GM12878 (cell line): ENCODE measurements at regions not wholly inside any gene's neighbourhood (a gene's known extent, or its start where the extent isn't known, plus 50 kb on each side); places are given as distances from the start of the nearest gene placed in this dataset.

ENCODE experiments used
- ATAC-seq: fragments of 200-7000 bp; cut with Tn5 transposase; 3 replicates; pipeline ENCODE4 v1.9.1; 2020; ENCODE audit warnings: mild to moderate bottlenecking, moderate library complexity
- BruUV-seq: library from RNA; stranded (reverse); fragments of 400-500 nt; replicated peaks from 2 replicates; lab custom pipeline; 2021; lab: Mats Ljungman, UMichigan
- CTCF ChIA-PET: fragments of 300-600 bp; sonication (Branson Sonifier 250); formaldehyde crosslinking; extraction: SDS; loops from one replicate; lab custom pipeline; 2021; ENCODE audit warnings: inconsistent platforms; lab: Yijun Ruan, JAX
- POLR2A ChIA-PET: fragments of 350-600 bp; formaldehyde crosslinking; extraction: SDS; loops from one replicate; lab custom pipeline; 2021; ENCODE audit warnings: inconsistent platforms; lab: Charles Lee
- RAD21 ChIA-PET: fragments of 300-600 bp; sonication (Branson Sonifier 250); formaldehyde crosslinking; loops from one replicate; lab custom pipeline; 2023; ENCODE audit warnings: antibody characterized with exemption; ENCODE audit not compliant: unreplicated experiment; lab: Charles Lee
- SMC1A ChIA-PET: fragments of 300-600 bp; sonication (Branson Sonifier 250); formaldehyde crosslinking; loops from one replicate; lab custom pipeline; 2023; ENCODE audit not compliant: unreplicated experiment, uncharacterized antibody; lab: Charles Lee
- DNase-seq: peaks from one replicate; pipeline ENCODE4 v3.0.0-alpha.2; 2011; ENCODE audit warnings: low read depth, low spot score
- FAIRE-seq: peaks from 3 replicates; lab custom pipeline; 2011; peaks lifted over from hg19 to GRCh38; lab: Jason Lieb, UNC
- H2AFZ ChIP-seq: 2 replicates; pipeline ENCODE4 v1.6.0; 2011; ENCODE audit warnings: low read depth, low read length, control low read depth; ENCODE audit not compliant: control insufficient read depth
- H3K27ac ChIP-seq: 2 replicates; pipeline ENCODE4 v1.5.1; 2011; ENCODE audit warnings: control low read depth; ENCODE audit not compliant: control insufficient read depth, insufficient read depth
- H3K27me3 ChIP-seq, 2 experiments: replicated peaks in 1 of 2; 2 replicates each; pipeline versions ENCODE4 v1.6.0 to v1.6.1; 2011; ENCODE audit warnings: low read length in 1 of 2; ENCODE audit not compliant: control insufficient read depth in 2 of 2, insufficient read depth in 2 of 2
- H3K36me3 ChIP-seq, 2 experiments: 2 replicates each; pipeline ENCODE4 v1.5.1; 2011; ENCODE audit warnings: low read length in 1 of 2; ENCODE audit not compliant: control insufficient read depth in 2 of 2, insufficient read depth in 2 of 2
- H3K4me1 ChIP-seq: 2 replicates; pipeline ENCODE4 v1.6.1; 2011; ENCODE audit warnings: mild to moderate bottlenecking, low read length, moderate library complexity, mixed read lengths; ENCODE audit not compliant: control insufficient read depth, insufficient read depth
- H3K4me2 ChIP-seq: 2 replicates; pipeline ENCODE4 v1.6.0; 2011; ENCODE audit warnings: control low read depth; ENCODE audit not compliant: control insufficient read depth, insufficient read depth
- H3K4me3 ChIP-seq: fragments of 200-600 bp; sonication (generic); 2 replicates; pipeline ENCODE4 v1.5.1; 2016
- H3K79me2 ChIP-seq: 2 replicates; pipeline ENCODE4 v1.6.0; 2011; ENCODE audit warnings: low read length; ENCODE audit not compliant: control insufficient read depth, insufficient read depth
- H3K9ac ChIP-seq: 2 replicates; pipeline ENCODE4 v1.8.0; 2011; ENCODE audit warnings: low read length, control low read depth, mixed read lengths; ENCODE audit not compliant: control insufficient read depth, insufficient read depth
- H3K9me3 ChIP-seq: replicated peaks from 3 replicates; pipeline ENCODE4 v1.5.1; 2011; ENCODE audit warnings: mild to moderate bottlenecking, low read length; ENCODE audit not compliant: control insufficient read depth, insufficient read depth
- H4K20me1 ChIP-seq: 2 replicates; pipeline ENCODE4 v1.6.0; 2011; ENCODE audit not compliant: control insufficient read depth, insufficient read depth
- CEBPB ChIP-seq, 2 experiments: fragments of 150-350 bp in 1 of 2; IDR thresholded peaks; 2 replicates each; pipeline ENCODE4 v1.6.1; 2012 to 2014; ENCODE audit warnings: low read depth in 2 of 2, low read length in 2 of 2, borderline replicate concordance in 1 of 2, inconsistent platforms in 1 of 2
- CHD4 ChIP-seq: fragments of 200-600 bp; sonication (generic); IDR thresholded peaks from 2 replicates; pipeline ENCODE4 v1.6.1; 2016; ENCODE audit warnings: mild to moderate bottlenecking
- CTCF ChIP-seq, 3 experiments: IDR thresholded peaks in 2 of 3; conservative IDR thresholded peaks in 1 of 3; 2 replicates each; pipeline ENCODE4 v1.5.1; 2011; ENCODE audit warnings: low read depth in 3 of 3, low read length in 3 of 3, mild to moderate bottlenecking in 3 of 3, control low read depth in 2 of 3, moderate library complexity in 2 of 3, inconsistent platforms in 1 of 3, mixed read lengths in 1 of 3; ENCODE audit not compliant: control insufficient read depth in 2 of 3, insufficient read depth in 1 of 3; ENCODE audit errors: extremely low read depth in 1 of 3
- DPF2 ChIP-seq: fragments of 450-650 bp; IDR thresholded peaks from 2 replicates; pipeline ENCODE4 v1.6.1; 2017; ENCODE audit warnings: mild to moderate bottlenecking
- EZH2 ChIP-seq: IDR thresholded peaks from 2 replicates; pipeline ENCODE4 v1.6.1; 2012; ENCODE audit warnings: low read depth, mild to moderate bottlenecking, control low read depth, inconsistent platforms, low read length, borderline replicate concordance; ENCODE audit not compliant: control insufficient read depth
- FOS ChIP-seq: IDR thresholded peaks from 3 replicates; pipeline ENCODE4 v1.6.1; 2011; ENCODE audit warnings: borderline replicate concordance; ENCODE audit not compliant: insufficient read length; ENCODE audit errors: extremely low read depth
- FOXK2 ChIP-seq: fragments of 450-650 bp; IDR thresholded peaks from 2 replicates; pipeline ENCODE4 v1.6.1; 2017; ENCODE audit warnings: mild to moderate bottlenecking, moderate library complexity
- FOXM1 ChIP-seq: IDR thresholded peaks from 2 replicates; pipeline ENCODE4 v1.6.1; 2012; ENCODE audit warnings: low read depth, mild to moderate bottlenecking, inconsistent platforms, low read length, moderate library complexity
- KAT2A ChIP-seq: conservative IDR thresholded peaks from 2 replicates; pipeline ENCODE4 v1.6.1; 2011; ENCODE audit warnings: low read depth, low read length; ENCODE audit not compliant: control insufficient read depth
- NFIC ChIP-seq: IDR thresholded peaks from 2 replicates; pipeline ENCODE4 v1.6.1; 2012; ENCODE audit warnings: low read depth, mild to moderate bottlenecking, inconsistent platforms, low read length, moderate library complexity
- POLR2AphosphoS2 ChIP-seq: IDR thresholded peaks from 2 replicates; pipeline ENCODE4 v1.6.1; 2011; ENCODE audit warnings: low read depth, mild to moderate bottlenecking, low read length, improper control_type of control experiment, moderate library complexity
- RELB ChIP-seq: fragments of 450-650 bp; IDR thresholded peaks from 2 replicates; pipeline ENCODE4 v1.6.1; 2017; ENCODE audit warnings: low read depth, mild to moderate bottlenecking, moderate library complexity
- SMAD5 ChIP-seq: IDR thresholded peaks from 2 replicates; pipeline ENCODE4 v1.6.1; 2016; ENCODE audit warnings: antibody characterized with exemption, low read depth
- SPI1 ChIP-seq: IDR thresholded peaks from 2 replicates; pipeline ENCODE4 v1.6.1; 2011; ENCODE audit warnings: low read depth, mild to moderate bottlenecking, low read length, moderate library complexity, borderline replicate concordance; ENCODE audit not compliant: insufficient read depth
- TAF1 ChIP-seq: IDR thresholded peaks from 2 replicates; pipeline ENCODE4 v1.6.1; 2011; ENCODE audit warnings: mild to moderate bottlenecking, low read depth, low read length, borderline replicate concordance
- ZNF217 ChIP-seq: fragments of 450-650 bp; IDR thresholded peaks from 2 replicates; pipeline ENCODE4 v1.6.1; 2017; ENCODE audit warnings: antibody characterized with exemption, mild to moderate bottlenecking
- WGBS: methylation state at CpG from one replicate; pipeline ENCODE4 v1.1.6; 2016; ENCODE audit warnings: low lambda C conversion rate; ENCODE audit not compliant: insufficient replicate concordance, insufficient coverage; ENCODE audit errors: missing lambda C conversion rate; 5-methylcytosine and 5-hydroxymethylcytosine counted together
- in situ Hi-C: fragments of 300-500 bp; cut with MboI; formaldehyde crosslinking; loops from 9 replicates; pipeline ENCODE4 v1.14.3; 2018; ENCODE audit warnings: mixed read lengths
- intact Hi-C: fragments of 100-400 bp; cut with micrococcal nuclease; formaldehyde crosslinking; loops from one replicate; pipeline ENCODE4 v1.14.2; 2022; ENCODE audit not compliant: unreplicated experiment
- TF ChIP-seq, protein P1 (sequence below): IDR thresholded peaks from 2 replicates; pipeline ENCODE4 v1.6.1; 2012; ENCODE audit warnings: low read depth, low read length, improper control_type of control experiment
- TF ChIP-seq, protein P2 (sequence below): IDR thresholded peaks from 2 replicates; pipeline ENCODE4 v1.6.1; 2012; ENCODE audit warnings: low read depth, low read length, improper control_type of control experiment

DNA sequence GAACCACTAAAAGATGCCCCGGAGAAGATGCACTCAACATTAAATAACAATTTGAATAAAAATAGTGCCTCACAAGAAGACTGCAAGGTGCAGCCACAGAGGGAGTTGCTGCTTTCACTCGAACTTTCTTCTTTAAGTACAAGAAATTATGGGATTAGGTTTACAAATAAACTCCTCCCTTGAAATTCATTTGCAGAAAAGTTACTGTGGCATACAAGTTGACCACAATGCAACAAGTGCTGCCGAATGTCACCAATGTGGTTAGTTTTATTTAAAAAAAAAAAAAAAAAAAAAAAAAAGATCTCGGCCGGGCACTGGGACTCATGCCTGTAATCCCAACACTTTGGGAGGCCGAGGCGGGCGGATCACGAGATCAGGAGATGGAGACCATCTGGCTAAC, 76.8 kb upstream of the RAB4A start:
- Histone ChIP-seq H3K9ac (no peak overlapping the region), H3K36me3 (no peaks in the 10 kb centered on the region), H3K27ac (no peak overlapping the region), H4K20me1 (no peaks in the 10 kb centered on the region), H3K4me1 (no peaks in the 10 kb centered on the region), H3K27me3 (no peaks in the 10 kb centered on the region; a peak in 1 of 4 replicates), H3K9me3 (no peaks in the 10 kb centered on the region), H2AFZ (no peak overlapping the region), H3K79me2 (no peaks in the 10 kb centered on the region), H3K4me3 (no peak overlapping the region), H3K4me2 (no peak overlapping the region)
- ChIA-PET RAD21 (no interaction called here), CTCF (interaction anchor here (0.6 kb wide), 1 partner anchor 26 kb away, joined by 3 read pairs; no protein-coding TSS in a partner anchor), POLR2A (interaction anchor here (0.7 kb wide), 1 partner anchor 161 kb away, joined by 8 read pairs; no protein-coding TSS in a partner anchor), SMC1A (interaction anchor here (0.6 to 1.3 kb wide), 2 partner anchors 12 to 68 kb away, joined by 3 read pairs; no protein-coding TSS in a partner anchor)
- TF ChIP-seq FOXK2 (no peak), CTCF (IDR thresholded peaks at IDR 0.05 in 2 of 3, conservative IDR thresholded peaks at IDR 0.05 in 1 of 3; ENCODE audit: control insufficient read depth in 2 of 3, extremely low read depth in 1 of 3, insufficient read depth in 1 of 3, low read depth in 3 of 3, low read length in 3 of 3) (no peak), NFIC (no peak), CEBPB (IDR thresholded peaks at IDR 0.05; ENCODE audit: borderline replicate concordance in 1 of 2, low read depth in 2 of 2, low read length in 2 of 2) (no peak), FOS (no peak), ZNF217 (no peak), SPI1 (no peak), POLR2AphosphoS2 (no peak), SMAD5 (no peak), FOXM1 (no peak), DPF2 (no peak), RELB (no peak), EZH2 (no peak), TAF1 (no peak), KAT2A (no peak), CHD4 (no peak)
- TF ChIP-seq, protein P1, sequence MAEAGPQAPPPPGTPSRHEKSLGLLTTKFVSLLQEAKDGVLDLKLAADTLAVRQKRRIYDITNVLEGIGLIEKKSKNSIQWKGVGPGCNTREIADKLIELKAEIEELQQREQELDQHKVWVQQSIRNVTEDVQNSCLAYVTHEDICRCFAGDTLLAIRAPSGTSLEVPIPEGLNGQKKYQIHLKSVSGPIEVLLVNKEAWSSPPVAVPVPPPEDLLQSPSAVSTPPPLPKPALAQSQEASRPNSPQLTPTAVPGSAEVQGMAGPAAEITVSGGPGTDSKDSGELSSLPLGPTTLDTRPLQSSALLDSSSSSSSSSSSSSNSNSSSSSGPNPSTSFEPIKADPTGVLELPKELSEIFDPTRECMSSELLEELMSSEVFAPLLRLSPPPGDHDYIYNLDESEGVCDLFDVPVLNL, result no peak
- TF ChIP-seq, protein P2, sequence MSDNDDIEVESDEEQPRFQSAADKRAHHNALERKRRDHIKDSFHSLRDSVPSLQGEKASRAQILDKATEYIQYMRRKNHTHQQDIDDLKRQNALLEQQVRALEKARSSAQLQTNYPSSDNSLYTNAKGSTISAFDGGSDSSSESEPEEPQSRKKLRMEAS, result no peak
- no peak for DNase-seq
- intact Hi-C loops, result no loop called here
- BruUV-seq, result no TSS peak
- no peak for FAIRE-seq
- ATAC-seq, result no peak
- in situ Hi-C loops, result no loop called here
- 52% methylated on average over 6 of the region's 9 CpGs for WGBS
